Neural crest cell (in vitro differentiated cells): ENCODE measurements at regions not wholly inside any gene's neighbourhood (a gene's known extent, or its start where the extent isn't known, plus 50 kb on each side); places are given as distances from the start of the nearest gene placed in this dataset.
"Not testable (repeated sequence)": the region's sequence is repeated elsewhere in the genome, so short reads cannot be mapped to it uniquely, and the experiment has no call there.

ENCODE experiments used
- DNase-seq: peaks from one replicate; pipeline ENCODE4 v3.0.0; 2021; ENCODE audit warnings: low read depth, mixed read lengths, low spot score
- H3K27ac Mint-ChIP-seq: one replicate; pipeline ENCODE4 v1.8.0; 2021; ENCODE audit warnings: mild to moderate bottlenecking, mixed read lengths; ENCODE audit not compliant: unreplicated experiment
- H3K27me3 Mint-ChIP-seq: 2 replicates; pipeline ENCODE4 v1.8.0; 2021; ENCODE audit warnings: low read depth, mild to moderate bottlenecking, mixed read lengths
- H3K36me3 Mint-ChIP-seq: 2 replicates; pipeline ENCODE4 v1.8.0; 2021; ENCODE audit warnings: low read depth, mild to moderate bottlenecking, mixed read lengths
- H3K4me1 Mint-ChIP-seq: 2 replicates; pipeline ENCODE4 v1.8.0; 2021; ENCODE audit warnings: mixed read lengths
- H3K4me3 Mint-ChIP-seq: one replicate; pipeline ENCODE4 v1.8.0; 2021; ENCODE audit warnings: mild to moderate bottlenecking, mixed read lengths
- H3K9me3 Mint-ChIP-seq: 2 replicates; pipeline ENCODE4 v1.8.0; 2021; ENCODE audit warnings: mixed read lengths
- CTCF ChIP-seq: fragments of 200-600 bp; sonication (generic); conservative IDR thresholded peaks from 2 replicates; pipeline ENCODE4 v1.5.0; 2021; ENCODE audit warnings: antibody characterized with exemption, mild to moderate bottlenecking

GRCh38 chr2:185268651-185269050, 470.0 kb upstream of the FSIP2 start:
- H3K36me3 Mint-ChIP-seq, result no peaks in the 10 kb centered on the region
- no peaks in the 10 kb centered on the region for H3K9me3 Mint-ChIP-seq
- no peak for TF ChIP-seq CTCF
- no peaks in the 10 kb centered on the region for H3K4me1 Mint-ChIP-seq
- DNase-seq, result no peak
- no peaks in the 10 kb centered on the region for H3K27me3 Mint-ChIP-seq
- H3K4me3 Mint-ChIP-seq, result no peak overlapping the region
- H3K27ac Mint-ChIP-seq, result no peak overlapping the region

GRCh38 chr2:185274718-185275484, 463.7 kb upstream of the FSIP2 start:
- no peak for DNase-seq
- TF ChIP-seq CTCF, result no peak
- no peaks in the 10 kb centered on the region for H3K27me3 Mint-ChIP-seq
- H3K4me1 Mint-ChIP-seq, result no peaks in the 10 kb centered on the region
- no peak overlapping the region for H3K4me3 Mint-ChIP-seq
- no peaks in the 10 kb centered on the region for H3K36me3 Mint-ChIP-seq
- no peaks in the 10 kb centered on the region for H3K9me3 Mint-ChIP-seq
- no peak overlapping the region for H3K27ac Mint-ChIP-seq

GRCh38 chr2:185275979-185276378, 462.6 kb upstream of the FSIP2 start:
- not testable (repeated sequence) for H3K9me3 Mint-ChIP-seq, H3K4me1 Mint-ChIP-seq, H3K27ac Mint-ChIP-seq, DNase-seq, H3K36me3 Mint-ChIP-seq, H3K4me3 Mint-ChIP-seq, H3K27me3 Mint-ChIP-seq

- no peaks in the 10 kb centered on the region for H3K27me3 Mint-ChIP-seq
- no peaks in the 10 kb centered on the region for H3K9me3 Mint-ChIP-seq
- TF ChIP-seq CTCF, result no peak
- H3K4me1 Mint-ChIP-seq, result no peaks in the 10 kb centered on the region
- H3K4me3 Mint-ChIP-seq, result no peak overlapping the region
- no peaks in the 10 kb centered on the region for H3K36me3 Mint-ChIP-seq
- H3K27ac Mint-ChIP-seq, result no peak overlapping the region
- DNase-seq, result no peak
Observed at GRCh38 chr2:185278761-185279160, 459.8 kb upstream of the FSIP2 start.

GRCh38 chr2:185279999-185280398, 458.6 kb upstream of the FSIP2 start:
- TF ChIP-seq CTCF, result peak; percentile 73
- Mint-ChIP-seq H3K36me3 (no peaks in the 10 kb centered on the region), H3K4me1 (no peaks in the 10 kb centered on the region), H3K9me3 (no peaks in the 10 kb centered on the region), H3K27me3 (no peaks in the 10 kb centered on the region), H3K4me3 (no peak overlapping the region), H3K27ac (no peak overlapping the region)
- no peak for DNase-seq

- no peaks in the 10 kb centered on the region for H3K27me3 Mint-ChIP-seq
- no peaks in the 10 kb centered on the region for H3K36me3 Mint-ChIP-seq
- no peaks in the 10 kb centered on the region for H3K4me1 Mint-ChIP-seq
- no peak overlapping the region for H3K27ac Mint-ChIP-seq
- no peak for DNase-seq
- H3K4me3 Mint-ChIP-seq, result no peak overlapping the region
- no peaks in the 10 kb centered on the region for H3K9me3 Mint-ChIP-seq
- TF ChIP-seq CTCF, result no peak
Observed at GRCh38 chr2:185284696-185285095, 453.9 kb upstream of the FSIP2 start.

GRCh38 chr2:185290012-185290411, 448.6 kb upstream of the FSIP2 start:
- peak; percentile 14 for DNase-seq
- H3K4me3 Mint-ChIP-seq, H3K27me3 Mint-ChIP-seq, H3K4me1 Mint-ChIP-seq, H3K36me3 Mint-ChIP-seq, H3K27ac Mint-ChIP-seq, H3K9me3 Mint-ChIP-seq: not testable (repeated sequence)
